Cardiac fibroblast (primary cell): ENCODE measurements at regions not wholly inside any gene's neighbourhood (a gene's known extent, or its start where the extent isn't known, plus 50 kb on each side); places are given as distances from the start of the nearest gene placed in this dataset.
A peak's percentile ranks its signal among the peaks of the same experiment; 100 is the strongest.

ENCODE experiments used
- DNase-seq, 2 donors: peaks; one replicate each; pipeline versions ENCODE4 v3.0.0 to v3.0.0-alpha.2; 2010; ENCODE audit warnings: low read depth in 2 of 2
- H3K4me3 ChIP-seq, 2 donors: replicated peaks in 1 of 2; 1 replicate in 1 of 2; 2 replicates in 1 of 2; pipeline ENCODE4 v1.5.1; 2011; ENCODE audit warnings: low read depth in 2 of 2, low read length in 2 of 2, mild to moderate bottlenecking in 2 of 2, moderate library complexity in 1 of 2
- TF ChIP-seq, protein P1 (sequence below): IDR thresholded peaks from one replicate; pipeline ENCODE4 v1.5.1; 2011; ENCODE audit warnings: low read depth, mild to moderate bottlenecking, low read length, inconsistent platforms

DNA sequence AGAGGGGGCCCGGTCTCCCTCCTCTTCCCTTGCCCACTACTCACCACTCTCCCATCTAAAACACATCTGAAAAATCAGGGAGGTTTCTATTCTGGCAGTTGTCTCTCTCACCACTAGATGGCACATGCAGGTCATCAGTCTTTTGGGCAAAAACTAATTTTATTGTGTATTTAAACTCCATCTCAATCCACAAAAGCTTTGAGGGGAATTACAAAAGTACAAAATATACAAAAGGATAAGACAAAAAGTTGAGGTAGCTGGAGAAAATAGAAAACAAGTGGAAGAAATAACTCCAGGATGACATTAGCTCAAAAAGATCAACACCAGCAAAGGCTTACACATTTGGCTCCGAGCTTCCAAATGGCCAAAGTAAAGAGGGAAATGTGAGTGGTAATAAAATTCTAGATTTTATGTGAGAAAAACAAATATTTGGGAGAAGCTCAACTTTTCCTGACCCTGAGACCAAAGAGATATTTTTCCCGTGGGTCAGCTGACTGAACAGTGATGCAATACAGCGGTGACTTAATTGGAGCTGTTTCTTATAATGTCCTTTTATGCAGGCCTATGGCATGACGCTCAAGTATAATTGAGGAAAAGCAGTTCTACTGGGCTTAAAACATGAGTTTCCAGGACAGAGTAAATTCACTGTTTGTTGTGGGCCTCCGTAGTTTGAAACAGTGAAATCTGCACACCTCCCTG lies 79.8 kb upstream of the CHD6 start:
- no peak overlapping the region for H3K4me3 ChIP-seq
- peak; percentile 53 to 56 for DNase-seq
- TF ChIP-seq, protein P1, sequence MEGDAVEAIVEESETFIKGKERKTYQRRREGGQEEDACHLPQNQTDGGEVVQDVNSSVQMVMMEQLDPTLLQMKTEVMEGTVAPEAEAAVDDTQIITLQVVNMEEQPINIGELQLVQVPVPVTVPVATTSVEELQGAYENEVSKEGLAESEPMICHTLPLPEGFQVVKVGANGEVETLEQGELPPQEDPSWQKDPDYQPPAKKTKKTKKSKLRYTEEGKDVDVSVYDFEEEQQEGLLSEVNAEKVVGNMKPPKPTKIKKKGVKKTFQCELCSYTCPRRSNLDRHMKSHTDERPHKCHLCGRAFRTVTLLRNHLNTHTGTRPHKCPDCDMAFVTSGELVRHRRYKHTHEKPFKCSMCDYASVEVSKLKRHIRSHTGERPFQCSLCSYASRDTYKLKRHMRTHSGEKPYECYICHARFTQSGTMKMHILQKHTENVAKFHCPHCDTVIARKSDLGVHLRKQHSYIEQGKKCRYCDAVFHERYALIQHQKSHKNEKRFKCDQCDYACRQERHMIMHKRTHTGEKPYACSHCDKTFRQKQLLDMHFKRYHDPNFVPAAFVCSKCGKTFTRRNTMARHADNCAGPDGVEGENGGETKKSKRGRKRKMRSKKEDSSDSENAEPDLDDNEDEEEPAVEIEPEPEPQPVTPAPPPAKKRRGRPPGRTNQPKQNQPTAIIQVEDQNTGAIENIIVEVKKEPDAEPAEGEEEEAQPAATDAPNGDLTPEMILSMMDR = peak; percentile 90

DNA sequence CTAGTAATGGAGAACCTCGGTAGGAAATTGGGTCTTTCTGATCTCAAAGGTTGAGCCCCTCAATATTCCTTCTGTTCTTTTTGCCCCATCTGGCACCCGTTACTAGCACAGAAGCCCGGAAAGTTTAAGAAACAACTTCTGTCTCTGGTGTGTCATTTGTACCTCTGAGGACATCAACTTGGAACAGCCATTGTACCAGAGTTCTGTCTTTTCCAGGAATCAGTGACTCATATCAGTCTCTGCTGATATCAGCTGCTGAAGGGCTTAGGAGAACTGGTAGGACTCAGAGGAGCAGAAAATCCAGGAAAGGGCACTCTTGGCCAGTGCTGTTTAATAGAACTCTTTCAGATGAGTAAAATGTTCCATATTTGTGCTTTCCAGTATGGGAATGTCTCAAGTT lies 78.3 kb upstream of the CHD6 start:
- no peak overlapping the region for H3K4me3 ChIP-seq
- TF ChIP-seq, protein P1 = no peak
- peak; percentile 8 to 23 for DNase-seq

DNA sequence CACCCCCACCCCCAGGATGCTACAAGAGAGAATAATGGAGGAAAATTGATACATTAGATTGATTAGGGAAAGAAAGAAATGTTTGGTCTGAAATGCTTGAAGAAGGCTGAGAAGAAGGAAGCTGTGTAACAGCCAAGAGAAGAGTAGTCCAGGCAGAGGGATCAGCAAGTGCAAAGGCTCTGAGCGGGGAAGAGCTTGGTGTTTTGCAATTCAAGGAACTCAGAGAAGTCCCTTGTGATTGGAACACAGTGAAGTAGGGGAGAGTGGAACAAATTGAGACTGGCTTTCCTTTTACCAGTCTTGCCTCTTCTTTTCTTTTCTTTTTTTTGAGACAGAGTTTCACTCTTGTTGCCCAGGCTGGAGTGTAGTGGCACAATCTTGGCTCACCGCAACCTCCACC lies 76.6 kb upstream of the CHD6 start:
- TF ChIP-seq, protein P1 = no peak
- no peak for DNase-seq
- H3K4me3 ChIP-seq = no peak overlapping the region

DNA sequence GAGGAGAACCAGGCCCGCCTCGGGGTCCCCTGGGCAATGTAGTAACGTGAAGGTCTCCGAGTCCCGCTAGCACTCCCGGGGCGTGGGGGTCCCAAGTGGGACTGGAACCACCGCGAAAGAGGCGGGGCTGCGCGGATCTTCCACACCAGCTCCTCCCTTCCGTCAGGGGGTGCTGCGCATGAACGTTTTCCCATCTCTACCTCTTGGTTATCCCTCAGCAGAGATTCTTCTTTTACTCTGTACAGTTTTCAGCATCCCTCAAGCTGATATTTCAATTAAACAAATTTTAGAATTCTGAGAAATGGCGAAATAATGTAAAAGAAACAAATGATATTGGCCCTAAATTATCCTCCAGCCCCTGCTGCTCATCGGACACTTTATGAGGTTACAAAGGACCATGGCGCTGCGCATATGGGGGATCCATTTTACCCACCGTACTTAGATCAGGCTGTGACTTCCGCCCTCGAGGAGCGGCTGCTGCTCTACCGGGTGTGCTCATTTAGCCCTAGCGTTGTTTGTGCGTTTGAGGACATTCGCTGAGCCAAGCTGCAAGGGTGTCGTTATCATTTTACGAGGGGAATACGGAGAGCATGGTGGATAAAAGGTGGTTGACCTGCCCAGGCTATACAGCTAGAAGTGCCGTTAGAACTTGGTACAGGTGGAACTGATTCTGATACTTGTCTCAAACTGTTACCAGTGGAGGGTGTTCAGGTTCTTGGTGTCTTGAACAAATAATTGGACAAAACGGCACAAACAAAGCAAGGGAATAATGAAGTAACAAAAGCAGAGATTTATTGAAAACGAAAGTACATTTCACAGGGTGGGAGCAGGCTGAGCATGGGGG lies 75.2 kb upstream of the CHD6 start:
- peak; percentile 93 to 94 for DNase-seq
- H3K4me3 ChIP-seq = peak overlapping the region; percentile 80
- TF ChIP-seq, protein P1 = peak; percentile 45

DNA sequence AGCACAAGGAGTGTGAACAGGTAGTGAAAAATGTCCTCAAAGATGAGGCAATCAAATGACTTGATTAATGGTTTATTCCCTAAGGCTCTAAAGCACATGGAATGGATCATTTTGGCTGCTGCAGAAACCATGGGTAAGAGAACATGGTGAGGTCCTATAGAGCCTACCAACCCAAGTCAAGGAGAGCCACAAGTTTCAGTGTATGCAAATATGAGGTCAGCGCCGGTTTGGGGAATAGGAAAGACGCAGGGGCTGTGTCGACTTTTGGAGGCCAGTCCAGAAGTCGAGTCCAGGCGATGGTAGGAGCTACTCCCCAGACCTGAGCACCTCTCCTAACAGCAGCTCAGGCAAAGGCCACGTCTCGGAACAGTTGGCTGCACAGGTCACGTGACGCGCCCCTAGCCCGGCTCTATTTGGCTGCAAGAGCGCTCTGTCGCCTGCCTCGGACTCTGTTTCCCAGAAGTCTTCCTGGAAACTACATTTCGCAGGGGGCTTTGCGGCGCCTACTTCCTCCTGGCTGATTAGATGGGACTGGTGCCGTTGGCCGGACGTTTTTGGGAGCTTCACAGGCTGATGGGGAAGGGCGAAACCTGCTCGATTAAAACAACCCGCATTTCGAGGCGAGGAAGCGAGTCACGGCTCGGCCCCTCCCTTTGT lies 74.4 kb upstream of the CHD6 start:
- DNase-seq = peak; percentile 67 to 90
- TF ChIP-seq, protein P1 = no peak
- H3K4me3 ChIP-seq = peak overlapping the region; percentile 80

DNA sequence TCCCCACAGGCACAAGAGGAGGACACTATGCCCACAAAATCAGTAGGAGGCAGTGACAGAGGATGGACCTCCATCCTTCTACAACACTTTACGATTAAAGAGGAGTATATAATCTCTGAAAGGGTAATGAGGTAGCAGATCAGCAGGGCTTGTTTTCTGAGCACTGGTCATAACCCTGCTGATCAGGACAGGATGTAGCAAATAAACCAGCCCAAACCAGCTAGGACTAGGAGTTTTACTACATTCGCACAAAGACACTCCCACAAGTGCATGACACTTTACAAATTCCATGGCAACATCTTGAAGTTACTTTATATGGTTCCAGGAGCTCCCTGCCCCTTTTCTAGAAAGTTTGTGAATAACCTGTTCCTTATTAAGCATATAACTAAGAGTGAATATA lies 73.3 kb upstream of the CHD6 start:
- no peak overlapping the region for H3K4me3 ChIP-seq
- DNase-seq = no peak
- TF ChIP-seq, protein P1 = no peak
